H1 (cell line): ENCODE measurements at regions not wholly inside any gene's neighbourhood (a gene's known extent, or its start where the extent isn't known, plus 50 kb on each side); places are given as distances from the start of the nearest gene placed in this dataset.

Experiments used
- ATF3 ChIP-seq: IDR thresholded peaks from 2 replicates; pipeline ENCODE4 v1.6.1; 2011; ENCODE audit warnings: low read depth, mild to moderate bottlenecking, low read length; ENCODE audit not compliant: insufficient read depth
- BRCA1 ChIP-seq: IDR thresholded peaks from 2 replicates; pipeline ENCODE4 v1.6.1; 2012; ENCODE audit warnings: low read depth, low read length, improper control_type of control experiment
- CREB1 ChIP-seq: IDR thresholded peaks from 2 replicates; pipeline ENCODE4 v1.6.1; 2012; ENCODE audit warnings: inconsistent platforms
- CTBP2 ChIP-seq: IDR thresholded peaks from 2 replicates; pipeline ENCODE4 v1.7.0; 2011; ENCODE audit warnings: borderline replicate concordance, mild to moderate bottlenecking, moderate library complexity, mixed read lengths, low read length; ENCODE audit not compliant: insufficient read depth, insufficient read length
- CTCF ChIP-seq, 3 experiments: IDR thresholded peaks; 1 replicate in 2 of 3; 2 replicates in 1 of 3; pipeline versions ENCODE4 v1.5.1 to v1.6.1; 2011; ENCODE audit warnings: low read length in 3 of 3, mild to moderate bottlenecking in 3 of 3, inconsistent platforms in 2 of 3, low read depth in 1 of 3, moderate library complexity in 1 of 3; ENCODE audit not compliant: insufficient read depth in 1 of 3; ENCODE audit errors: control extremely low read depth in 1 of 3
- HDAC6 ChIP-seq: IDR thresholded peaks from one replicate; pipeline ENCODE4 v1.7.1; 2012; ENCODE audit warnings: low read depth, mild to moderate bottlenecking, inconsistent platforms, low read length, moderate library complexity
- NRF1 ChIP-seq: IDR thresholded peaks from 2 replicates; pipeline ENCODE4 v1.6.1; 2011; ENCODE audit warnings: mild to moderate bottlenecking, low read depth, low read length, improper control_type of control experiment
- RAD21 ChIP-seq, 2 experiments: IDR thresholded peaks in 1 of 2; conservative IDR thresholded peaks in 1 of 2; 2 replicates each; pipeline ENCODE4 v1.6.1; 2011; ENCODE audit warnings: low read depth in 2 of 2, low read length in 2 of 2, improper control_type of control experiment in 1 of 2, inconsistent platforms in 1 of 2, mild to moderate bottlenecking in 1 of 2, moderate library complexity in 1 of 2
- SP1 ChIP-seq: IDR thresholded peaks from 2 replicates; pipeline ENCODE4 v1.6.1; 2011; ENCODE audit warnings: low read depth, low read length
- ZNF274 ChIP-seq: IDR thresholded peaks from 2 replicates; pipeline ENCODE4 v1.7.0; 2012; ENCODE audit warnings: low read length, borderline replicate concordance; ENCODE audit errors: extremely low read depth

GRCh38 chr2:219778189-219778588 lies 150.8 kb downstream of the SLC4A3 start:
- TF ChIP-seq CTCF (IDR thresholded peaks at IDR 0.05; ENCODE audit: control extremely low read depth in 1 of 3, insufficient read depth in 1 of 3, low read depth in 1 of 3, low read length in 3 of 3) (no peak), BRCA1 (no peak), SP1 (no peak), CREB1 (no peak), ATF3 (no peak), RAD21 (IDR thresholded peaks at IDR 0.05 in 1 of 2, conservative IDR thresholded peaks at IDR 0.05 in 1 of 2; ENCODE audit: low read depth in 2 of 2, low read length in 2 of 2) (no peak), CTBP2 (no peak), HDAC6 (no peak), NRF1 (no peak), ZNF274 (no peak)
